C4-2B (cell line): ENCODE measurements at regions not wholly inside any gene's neighbourhood (a gene's known extent, or its start where the extent isn't known, plus 50 kb on each side); places are given as distances from the start of the nearest gene placed in this dataset.

Source experiments
- H3K27ac ChIP-seq: fragments of 450-650 bp; 2 replicates; pipeline ENCODE4 v1.5.1; 2017
- ZFX ChIP-seq: fragments of 450-650 bp; IDR thresholded peaks from 2 replicates; pipeline ENCODE4 v1.6.1; 2017
- TF ChIP-seq, protein P1 (sequence below): fragments of 450-650 bp; conservative IDR thresholded peaks from 2 replicates; pipeline ENCODE4 v1.5.1; 2017; ENCODE audit warnings: mild to moderate bottlenecking

DNA sequence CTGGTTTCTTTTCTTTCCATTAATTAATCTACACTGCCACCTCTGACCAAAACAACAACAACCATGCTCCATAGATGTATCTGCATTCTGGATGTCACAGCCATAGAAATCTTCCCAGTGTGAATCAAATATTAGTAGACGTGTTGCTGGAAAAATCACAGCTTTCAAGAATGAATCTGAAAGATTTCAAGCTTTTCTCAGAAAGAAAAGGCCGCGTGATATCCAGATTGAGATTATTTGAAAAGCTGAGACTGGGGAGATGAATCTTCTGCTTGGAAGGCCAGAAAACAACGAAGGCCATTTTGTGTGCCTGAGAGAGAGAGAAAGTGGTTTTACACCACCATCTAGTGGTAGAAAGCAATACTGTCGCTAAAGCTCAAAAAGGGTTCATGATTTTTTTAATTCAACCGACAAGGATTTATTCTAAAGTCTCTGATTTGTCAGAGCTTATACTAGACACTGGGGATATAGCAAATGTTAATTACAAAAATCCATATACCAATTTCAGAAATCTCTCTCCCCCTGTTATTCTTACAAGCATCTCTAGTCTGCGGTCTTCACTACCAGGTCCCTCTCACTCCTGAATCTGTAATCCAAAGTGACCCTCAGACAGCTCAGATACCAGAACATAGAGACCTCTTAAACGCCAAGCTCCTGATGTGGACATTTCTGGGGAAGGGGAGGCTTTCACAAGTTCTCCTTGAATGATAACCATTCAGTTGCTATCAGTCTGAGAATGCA is 87.5 kb upstream of the SGIP1 start:
- no peak overlapping the region for H3K27ac ChIP-seq
- TF ChIP-seq, protein P1, sequence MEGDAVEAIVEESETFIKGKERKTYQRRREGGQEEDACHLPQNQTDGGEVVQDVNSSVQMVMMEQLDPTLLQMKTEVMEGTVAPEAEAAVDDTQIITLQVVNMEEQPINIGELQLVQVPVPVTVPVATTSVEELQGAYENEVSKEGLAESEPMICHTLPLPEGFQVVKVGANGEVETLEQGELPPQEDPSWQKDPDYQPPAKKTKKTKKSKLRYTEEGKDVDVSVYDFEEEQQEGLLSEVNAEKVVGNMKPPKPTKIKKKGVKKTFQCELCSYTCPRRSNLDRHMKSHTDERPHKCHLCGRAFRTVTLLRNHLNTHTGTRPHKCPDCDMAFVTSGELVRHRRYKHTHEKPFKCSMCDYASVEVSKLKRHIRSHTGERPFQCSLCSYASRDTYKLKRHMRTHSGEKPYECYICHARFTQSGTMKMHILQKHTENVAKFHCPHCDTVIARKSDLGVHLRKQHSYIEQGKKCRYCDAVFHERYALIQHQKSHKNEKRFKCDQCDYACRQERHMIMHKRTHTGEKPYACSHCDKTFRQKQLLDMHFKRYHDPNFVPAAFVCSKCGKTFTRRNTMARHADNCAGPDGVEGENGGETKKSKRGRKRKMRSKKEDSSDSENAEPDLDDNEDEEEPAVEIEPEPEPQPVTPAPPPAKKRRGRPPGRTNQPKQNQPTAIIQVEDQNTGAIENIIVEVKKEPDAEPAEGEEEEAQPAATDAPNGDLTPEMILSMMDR: peak; percentile 81
- no peak for TF ChIP-seq ZFX

DNA sequence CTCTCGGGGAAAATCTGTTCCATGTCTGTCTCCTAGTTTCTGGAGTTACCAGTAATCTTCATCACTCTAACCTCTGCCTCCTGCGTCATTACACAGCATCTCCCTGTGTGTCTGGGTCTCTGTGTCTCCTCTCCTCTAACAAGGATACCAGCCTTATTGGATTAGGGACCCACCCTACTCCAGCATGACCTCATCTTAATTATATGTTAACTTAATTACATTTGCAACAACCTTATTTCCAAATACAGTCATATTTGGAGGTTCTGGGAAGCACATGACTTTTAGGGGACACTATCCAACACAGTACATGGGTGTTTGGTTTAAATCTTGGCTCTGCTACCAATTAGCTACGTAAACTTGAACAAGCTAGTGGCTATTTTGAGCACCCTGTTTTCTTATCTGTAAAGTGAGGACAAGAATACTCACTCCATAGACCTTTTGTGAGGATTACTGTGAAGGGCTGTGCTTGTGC is 83.9 kb upstream of the SGIP1 start:
- TF ChIP-seq ZFX: no peak
- TF ChIP-seq, protein P1: no peak
- H3K27ac ChIP-seq: no peak overlapping the region

DNA sequence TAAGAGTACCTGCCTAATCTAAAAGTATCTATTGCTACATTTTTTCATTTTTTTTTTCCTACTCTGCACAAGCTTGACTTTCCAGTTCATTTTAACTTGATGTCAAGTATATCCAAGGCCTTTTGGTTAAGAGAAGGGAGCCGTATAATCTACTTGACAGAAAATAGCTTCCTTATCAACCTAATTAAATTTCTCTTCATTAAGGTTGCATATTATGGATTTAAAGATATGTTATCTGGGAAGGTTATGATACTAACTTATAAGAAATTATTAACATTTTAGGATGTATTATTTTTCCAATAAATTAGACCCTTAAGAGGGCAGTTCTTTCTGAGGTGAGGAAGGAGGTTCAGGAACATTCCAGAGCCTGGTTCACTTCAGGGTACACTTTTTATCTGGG is 83.1 kb upstream of the SGIP1 start:
- no peak overlapping the region for H3K27ac ChIP-seq
- TF ChIP-seq, protein P1: no peak
- TF ChIP-seq ZFX: no peak

- H3K27ac ChIP-seq: no peak overlapping the region
- TF ChIP-seq, protein P1: peak; percentile 56
- TF ChIP-seq ZFX: no peak
Measured at GRCh38 chr1:66452162-66452561, 81.8 kb upstream of the SGIP1 start.

DNA sequence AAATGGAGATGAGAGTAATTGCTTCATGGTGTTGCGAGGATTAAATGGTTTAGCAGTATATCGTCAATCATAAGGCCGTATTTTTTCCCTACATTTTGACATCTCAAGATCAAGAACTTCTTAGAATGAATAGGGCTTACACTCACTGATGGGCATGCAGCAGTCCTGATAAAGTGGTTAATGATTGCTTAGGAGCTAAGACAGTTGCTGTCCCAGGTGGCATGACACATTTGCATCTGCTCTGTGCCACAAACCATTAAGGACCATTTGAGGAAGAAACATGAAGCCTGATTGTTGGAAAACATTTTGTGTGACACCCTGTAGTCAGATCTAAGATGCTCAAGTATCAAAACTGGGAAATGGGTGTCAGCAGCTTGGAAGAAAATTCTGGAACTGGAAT is 81.0 kb upstream of the SGIP1 start:
- no peak overlapping the region for H3K27ac ChIP-seq
- TF ChIP-seq ZFX: no peak
- TF ChIP-seq, protein P1: no peak

DNA sequence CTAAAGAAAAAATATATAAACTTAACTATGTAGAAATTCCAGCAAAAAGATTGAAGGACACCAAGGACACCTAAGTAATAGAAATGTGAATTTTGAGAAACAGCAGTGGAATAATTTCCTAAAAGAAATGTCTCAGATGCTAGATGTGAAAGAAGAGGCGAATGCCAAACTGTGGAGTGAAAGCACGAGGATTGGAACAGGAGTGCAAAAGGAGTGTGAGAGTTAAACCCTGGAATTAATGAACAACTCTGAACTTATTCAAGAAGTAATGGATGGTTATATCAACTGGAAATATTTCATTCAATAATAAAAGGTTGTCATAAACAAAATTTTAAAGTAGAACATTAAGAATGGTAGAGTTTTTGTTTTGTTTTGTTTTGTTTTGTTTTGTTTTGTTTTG is 78.5 kb upstream of the SGIP1 start:
- TF ChIP-seq, protein P1: no peak
- TF ChIP-seq ZFX: no peak
- H3K27ac ChIP-seq: no peak overlapping the region

- H3K27ac ChIP-seq: no peak overlapping the region
- TF ChIP-seq, protein P1: no peak
- TF ChIP-seq ZFX: no peak
Measured at GRCh38 chr1:66460776-66461175, 73.2 kb upstream of the SGIP1 start.
